ENCODE measurements at regions not wholly inside any gene's neighbourhood (a gene's known extent, or its start where the extent isn't known, plus 50 kb on each side); places are given as distances from the start of the nearest gene placed in this dataset.
"Not testable (repeated sequence)": the region's sequence is repeated elsewhere in the genome, so short reads cannot be mapped to it uniquely, and the experiment has no call there.

DNA sequence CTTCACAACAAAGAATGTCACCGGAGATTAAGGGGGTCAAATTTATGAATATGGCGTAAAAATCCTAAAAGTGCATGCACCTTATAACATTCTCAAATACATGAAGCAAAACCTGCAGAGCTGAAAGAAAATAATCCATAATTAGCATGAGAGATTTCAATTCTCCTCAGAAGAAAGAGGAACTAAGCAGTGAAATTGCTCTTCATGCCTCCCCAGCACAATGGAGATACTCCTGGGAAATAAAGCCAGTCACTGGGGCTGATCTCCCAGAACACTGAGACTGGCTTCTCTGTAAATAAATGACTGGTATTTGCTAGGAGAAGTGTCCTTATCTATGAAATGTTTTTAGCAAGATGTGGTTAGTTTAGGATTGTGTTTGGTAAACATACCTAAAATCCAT lies 68.1 kb downstream of the GOLGA6L6 start:
- H3K36me3 ChIP-seq (ENCODE audit: control insufficient read depth in 5 of 5, insufficient read depth in 5 of 5, low read length in 5 of 5); H3K9ac ChIP-seq (ENCODE audit: low read length in 5 of 5); H3K27me3 ChIP-seq (ENCODE audit: control insufficient read depth in 5 of 5, insufficient read depth in 4 of 5, low read length in 5 of 5); H3K9me3 ChIP-seq (ENCODE audit: control insufficient read depth in 5 of 5, low read length in 5 of 5); H3K27ac ChIP-seq (ENCODE audit: low read depth, low read length); H3K4me3 ChIP-seq (ENCODE audit: low read depth in 1 of 5, low read length in 5 of 5); H3K4me1 ChIP-seq (ENCODE audit: control insufficient read depth in 5 of 5, insufficient read depth in 5 of 5, low read length in 5 of 5): not testable (repeated sequence)

DNA sequence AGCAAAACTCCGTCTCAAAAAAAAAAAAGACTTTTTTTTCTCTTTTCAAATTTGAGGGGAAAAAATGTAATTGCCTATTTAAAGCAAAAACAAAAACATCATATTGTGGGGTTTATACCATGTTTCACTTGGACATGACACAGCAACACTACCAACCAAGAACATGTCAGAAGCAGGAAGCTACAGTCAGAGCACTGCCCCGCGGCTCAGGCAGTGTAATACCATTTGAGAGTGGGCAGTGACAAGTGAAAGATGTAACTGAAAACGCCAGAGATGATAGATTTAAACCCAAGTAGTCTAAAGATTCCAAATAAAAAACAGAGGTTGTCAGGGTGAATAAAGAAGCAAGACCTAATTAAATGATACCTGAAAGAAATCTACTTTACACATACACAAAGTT lies 68.6 kb downstream of the GOLGA6L6 start:
- not testable (repeated sequence) for H3K9me3 ChIP-seq (ENCODE audit: control insufficient read depth in 5 of 5, low read length in 5 of 5); H3K27ac ChIP-seq (ENCODE audit: low read depth, low read length); H3K36me3 ChIP-seq (ENCODE audit: control insufficient read depth in 5 of 5, insufficient read depth in 5 of 5, low read length in 5 of 5); H3K4me3 ChIP-seq (ENCODE audit: low read depth in 1 of 5, low read length in 5 of 5); H3K4me1 ChIP-seq (ENCODE audit: control insufficient read depth in 5 of 5, insufficient read depth in 5 of 5, low read length in 5 of 5); H3K9ac ChIP-seq (ENCODE audit: low read length in 5 of 5); H3K27me3 ChIP-seq (ENCODE audit: control insufficient read depth in 5 of 5, insufficient read depth in 4 of 5, low read length in 5 of 5)

DNA sequence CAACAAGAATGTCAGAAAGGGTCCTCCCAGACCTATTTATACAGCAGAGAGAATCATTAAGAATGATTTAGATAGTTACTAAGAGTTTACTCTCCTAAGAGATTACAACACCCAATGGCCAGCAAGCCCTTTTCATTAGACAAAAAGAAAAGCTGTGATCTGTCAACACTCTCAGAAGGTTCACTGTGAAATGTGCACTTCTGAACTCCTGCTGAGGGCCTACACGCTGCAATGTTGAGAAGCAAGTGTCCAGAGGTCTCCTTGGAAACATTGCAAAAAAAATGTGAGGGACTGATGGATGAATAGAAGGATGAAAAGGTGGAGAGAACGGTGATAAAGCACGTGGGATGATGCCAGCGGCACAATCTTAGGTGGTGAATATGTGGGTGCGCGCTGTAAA lies 70.8 kb downstream of the GOLGA6L6 start:
- H3K4me1 ChIP-seq (ENCODE audit: control insufficient read depth in 5 of 5, insufficient read depth in 5 of 5, low read length in 5 of 5); H3K27ac ChIP-seq (ENCODE audit: low read depth, low read length); H3K9ac ChIP-seq (ENCODE audit: low read length in 5 of 5); H3K27me3 ChIP-seq (ENCODE audit: control insufficient read depth in 5 of 5, insufficient read depth in 4 of 5, low read length in 5 of 5); H3K36me3 ChIP-seq (ENCODE audit: control insufficient read depth in 5 of 5, insufficient read depth in 5 of 5, low read length in 5 of 5); H3K4me3 ChIP-seq (ENCODE audit: low read depth in 1 of 5, low read length in 5 of 5); H3K9me3 ChIP-seq (ENCODE audit: control insufficient read depth in 5 of 5, low read length in 5 of 5): not testable (repeated sequence)

DNA sequence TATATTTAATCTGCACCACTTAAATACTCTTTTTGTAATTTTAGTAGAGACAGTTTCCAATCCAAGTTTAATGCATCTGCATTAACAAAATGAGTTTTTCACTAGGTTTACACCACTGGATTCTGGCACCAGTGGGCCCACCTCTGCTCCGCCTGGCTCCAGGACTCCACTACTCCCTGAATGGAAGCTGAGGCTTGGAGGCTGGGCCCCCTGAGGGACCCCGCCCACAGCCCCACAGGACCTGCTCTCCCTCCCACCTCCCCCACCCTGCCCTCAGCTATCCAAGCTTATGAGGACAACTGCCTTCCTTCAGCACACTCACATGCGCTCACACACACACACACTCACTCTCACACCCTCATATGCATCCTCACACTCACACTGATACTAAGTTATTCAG lies 100.5 kb downstream of the GOLGA6L6 start:
- not testable (repeated sequence) for H3K36me3 ChIP-seq (ENCODE audit: control insufficient read depth in 5 of 5, insufficient read depth in 5 of 5, low read length in 5 of 5); H3K4me1 ChIP-seq (ENCODE audit: control insufficient read depth in 5 of 5, insufficient read depth in 5 of 5, low read length in 5 of 5); H3K27me3 ChIP-seq (ENCODE audit: control insufficient read depth in 5 of 5, insufficient read depth in 4 of 5, low read length in 5 of 5); H3K9me3 ChIP-seq (ENCODE audit: control insufficient read depth in 5 of 5, low read length in 5 of 5); H3K4me3 ChIP-seq (ENCODE audit: low read depth in 1 of 5, low read length in 5 of 5); H3K9ac ChIP-seq (ENCODE audit: low read length in 5 of 5); H3K27ac ChIP-seq (ENCODE audit: low read depth, low read length)

DNA sequence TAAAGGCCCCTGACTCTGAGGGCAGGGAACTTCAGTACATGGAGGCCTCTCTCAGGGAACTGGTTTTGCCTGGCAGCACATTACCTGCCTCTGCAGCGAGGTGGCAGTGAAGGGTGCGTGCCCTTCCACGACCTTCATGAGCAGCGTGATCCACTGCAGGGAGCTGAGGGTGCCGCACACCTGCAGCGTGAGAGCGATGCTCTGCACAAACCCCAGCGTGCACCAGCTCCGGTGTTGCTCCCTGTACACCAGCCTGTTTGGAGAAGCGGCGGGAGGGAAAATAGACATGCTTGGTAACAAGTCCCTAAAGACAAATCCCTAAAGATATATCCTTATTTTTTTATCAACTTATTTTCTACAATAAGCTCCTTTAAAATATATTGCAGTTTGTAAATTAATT lies 101.2 kb downstream of the GOLGA6L6 start:
- not testable (repeated sequence) for H3K4me3 ChIP-seq (ENCODE audit: low read depth in 1 of 5, low read length in 5 of 5); H3K4me1 ChIP-seq (ENCODE audit: control insufficient read depth in 5 of 5, insufficient read depth in 5 of 5, low read length in 5 of 5); H3K27me3 ChIP-seq (ENCODE audit: control insufficient read depth in 5 of 5, insufficient read depth in 4 of 5, low read length in 5 of 5); H3K9ac ChIP-seq (ENCODE audit: low read length in 5 of 5); H3K36me3 ChIP-seq (ENCODE audit: control insufficient read depth in 5 of 5, insufficient read depth in 5 of 5, low read length in 5 of 5); H3K9me3 ChIP-seq (ENCODE audit: control insufficient read depth in 5 of 5, low read length in 5 of 5); H3K27ac ChIP-seq (ENCODE audit: low read depth, low read length)

DNA sequence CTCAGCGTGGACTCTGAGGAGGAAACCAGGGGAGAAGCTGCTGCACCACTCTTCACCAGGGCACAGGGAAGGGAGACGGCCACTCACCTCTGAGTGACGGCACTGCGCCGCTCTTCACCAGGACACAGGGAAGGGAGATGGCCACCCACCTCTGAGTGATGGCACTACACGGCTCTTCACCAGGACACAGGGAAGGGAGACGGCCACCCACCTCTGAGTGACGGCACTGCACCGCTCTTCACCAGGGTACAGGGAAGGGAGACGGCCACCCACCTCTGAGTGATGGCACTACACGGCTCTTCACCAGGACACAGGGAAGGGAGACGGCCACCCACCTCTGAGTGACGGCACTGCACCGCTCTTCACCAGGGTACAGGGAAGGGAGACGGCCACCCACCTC lies 102.5 kb downstream of the GOLGA6L6 start:
- H3K4me1 ChIP-seq (ENCODE audit: control insufficient read depth in 5 of 5, insufficient read depth in 5 of 5, low read length in 5 of 5); H3K27ac ChIP-seq (ENCODE audit: low read depth, low read length): not testable (repeated sequence)

DNA sequence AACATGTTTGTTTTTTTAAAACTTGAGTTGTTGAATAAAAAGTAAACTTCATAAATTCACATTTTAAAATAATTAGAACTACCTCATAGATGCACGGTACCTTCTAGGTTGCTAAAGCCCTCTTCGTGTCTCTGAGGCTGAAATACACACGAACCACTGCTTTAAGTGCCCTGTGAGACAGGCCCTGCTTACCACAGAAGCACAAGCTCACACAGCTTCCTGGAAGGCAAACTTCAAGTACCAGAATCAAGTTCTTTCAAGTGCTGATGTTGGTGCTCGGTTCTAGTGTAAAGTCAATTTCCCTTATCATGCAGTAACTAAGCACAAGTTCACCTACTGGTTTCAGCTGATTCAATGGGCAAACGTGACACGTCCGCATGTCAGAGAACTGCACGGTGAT lies 103.3 kb downstream of the GOLGA6L6 start:
- H3K4me1 ChIP-seq (ENCODE audit: control insufficient read depth in 5 of 5, insufficient read depth in 5 of 5, low read length in 5 of 5); H3K27me3 ChIP-seq (ENCODE audit: control insufficient read depth in 5 of 5, insufficient read depth in 4 of 5, low read length in 5 of 5); H3K36me3 ChIP-seq (ENCODE audit: control insufficient read depth in 5 of 5, insufficient read depth in 5 of 5, low read length in 5 of 5); H3K27ac ChIP-seq (ENCODE audit: low read depth, low read length); H3K9me3 ChIP-seq (ENCODE audit: control insufficient read depth in 5 of 5, low read length in 5 of 5); H3K4me3 ChIP-seq (ENCODE audit: low read depth in 1 of 5, low read length in 5 of 5); H3K9ac ChIP-seq (ENCODE audit: low read length in 5 of 5): not testable (repeated sequence)

More for the DNA sequence above, 102.5 kb downstream of the GOLGA6L6 start:
- H3K27me3 ChIP-seq (ENCODE audit: control insufficient read depth in 5 of 5, insufficient read depth in 4 of 5, low read length in 5 of 5); H3K9ac ChIP-seq (ENCODE audit: low read length in 5 of 5); H3K36me3 ChIP-seq (ENCODE audit: control insufficient read depth in 5 of 5, insufficient read depth in 5 of 5, low read length in 5 of 5); H3K9me3 ChIP-seq (ENCODE audit: control insufficient read depth in 5 of 5, low read length in 5 of 5); H3K4me3 ChIP-seq (ENCODE audit: low read depth in 1 of 5, low read length in 5 of 5): not testable (repeated sequence)

DNA sequence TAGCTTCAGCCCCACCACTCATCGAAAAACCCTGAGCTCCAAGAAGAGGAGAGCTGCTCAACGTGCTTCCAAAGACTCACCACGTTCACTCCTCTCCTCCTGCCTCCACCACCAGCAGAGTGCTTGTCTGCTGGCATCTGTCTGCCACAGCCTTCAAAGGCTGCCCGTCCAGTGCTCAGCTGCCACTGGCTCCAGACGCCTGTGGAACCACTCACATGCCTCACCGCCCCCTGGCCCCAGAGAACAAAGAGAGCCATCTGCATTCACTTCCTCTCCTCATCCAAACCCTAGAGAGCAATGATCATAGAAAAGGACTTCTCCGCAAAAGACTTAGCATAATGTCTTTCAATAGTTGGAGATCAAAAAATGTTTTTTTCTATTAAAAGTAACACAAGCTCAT lies 108.1 kb downstream of the GOLGA6L6 start:
- not testable (repeated sequence) for H3K4me1 ChIP-seq (ENCODE audit: control insufficient read depth in 5 of 5, insufficient read depth in 5 of 5, low read length in 5 of 5); H3K36me3 ChIP-seq (ENCODE audit: control insufficient read depth in 5 of 5, insufficient read depth in 5 of 5, low read length in 5 of 5); H3K27me3 ChIP-seq (ENCODE audit: control insufficient read depth in 5 of 5, insufficient read depth in 4 of 5, low read length in 5 of 5); H3K9me3 ChIP-seq (ENCODE audit: control insufficient read depth in 5 of 5, low read length in 5 of 5); H3K4me3 ChIP-seq (ENCODE audit: low read depth in 1 of 5, low read length in 5 of 5); H3K27ac ChIP-seq (ENCODE audit: low read depth, low read length); H3K9ac ChIP-seq (ENCODE audit: low read length in 5 of 5)

DNA sequence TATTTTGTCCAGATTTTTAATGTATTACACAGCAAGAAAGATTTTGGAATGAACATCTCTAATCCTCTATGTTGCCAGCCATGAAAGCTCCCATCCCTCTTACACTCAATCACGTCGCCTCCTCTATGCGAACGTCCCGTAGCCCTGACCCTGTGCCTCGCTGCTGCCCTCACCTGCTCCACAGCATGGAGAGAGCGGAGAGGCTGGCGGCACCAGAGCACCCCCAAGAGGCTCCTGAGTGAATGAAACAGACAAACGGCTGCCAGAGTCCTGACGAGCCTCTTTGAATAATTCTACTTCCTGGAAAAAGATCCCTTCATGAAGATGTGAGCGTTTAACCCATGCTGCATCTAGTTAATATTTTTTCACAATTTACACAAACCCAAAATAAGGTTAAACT lies 111.1 kb downstream of the GOLGA6L6 start:
- H3K27ac ChIP-seq (ENCODE audit: low read depth, low read length); H3K27me3 ChIP-seq (ENCODE audit: control insufficient read depth in 5 of 5, insufficient read depth in 4 of 5, low read length in 5 of 5); H3K9me3 ChIP-seq (ENCODE audit: control insufficient read depth in 5 of 5, low read length in 5 of 5); H3K36me3 ChIP-seq (ENCODE audit: control insufficient read depth in 5 of 5, insufficient read depth in 5 of 5, low read length in 5 of 5); H3K9ac ChIP-seq (ENCODE audit: low read length in 5 of 5); H3K4me1 ChIP-seq (ENCODE audit: control insufficient read depth in 5 of 5, insufficient read depth in 5 of 5, low read length in 5 of 5); H3K4me3 ChIP-seq (ENCODE audit: low read depth in 1 of 5, low read length in 5 of 5): not testable (repeated sequence)

DNA sequence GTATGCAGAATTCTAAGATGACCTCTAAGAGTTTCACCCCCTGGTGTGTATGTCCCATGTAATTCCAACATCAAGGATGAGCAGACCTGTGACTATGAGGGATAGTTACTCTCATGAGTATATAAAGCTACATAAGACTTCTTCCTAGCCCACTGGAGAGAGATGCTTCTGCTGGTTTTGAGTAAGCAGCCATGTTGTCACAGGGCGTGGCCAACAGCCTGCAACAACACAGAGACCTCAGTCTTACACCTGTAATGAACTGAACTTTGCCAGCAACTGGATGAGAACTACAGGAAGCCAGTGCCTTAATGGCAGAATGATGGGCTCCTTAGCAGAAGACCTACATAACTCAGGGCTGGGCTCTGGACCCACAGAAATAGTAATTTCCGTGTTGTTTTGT lies 120.9 kb downstream of the GOLGA6L6 start:
- not testable (repeated sequence) for H3K4me3 ChIP-seq (ENCODE audit: low read depth in 1 of 5, low read length in 5 of 5); H3K9ac ChIP-seq (ENCODE audit: low read length in 5 of 5); H3K36me3 ChIP-seq (ENCODE audit: control insufficient read depth in 5 of 5, insufficient read depth in 5 of 5, low read length in 5 of 5); H3K4me1 ChIP-seq (ENCODE audit: control insufficient read depth in 5 of 5, insufficient read depth in 5 of 5, low read length in 5 of 5); H3K27ac ChIP-seq (ENCODE audit: low read depth, low read length); H3K9me3 ChIP-seq (ENCODE audit: control insufficient read depth in 5 of 5, low read length in 5 of 5); H3K27me3 ChIP-seq (ENCODE audit: control insufficient read depth in 5 of 5, insufficient read depth in 4 of 5, low read length in 5 of 5)

DNA sequence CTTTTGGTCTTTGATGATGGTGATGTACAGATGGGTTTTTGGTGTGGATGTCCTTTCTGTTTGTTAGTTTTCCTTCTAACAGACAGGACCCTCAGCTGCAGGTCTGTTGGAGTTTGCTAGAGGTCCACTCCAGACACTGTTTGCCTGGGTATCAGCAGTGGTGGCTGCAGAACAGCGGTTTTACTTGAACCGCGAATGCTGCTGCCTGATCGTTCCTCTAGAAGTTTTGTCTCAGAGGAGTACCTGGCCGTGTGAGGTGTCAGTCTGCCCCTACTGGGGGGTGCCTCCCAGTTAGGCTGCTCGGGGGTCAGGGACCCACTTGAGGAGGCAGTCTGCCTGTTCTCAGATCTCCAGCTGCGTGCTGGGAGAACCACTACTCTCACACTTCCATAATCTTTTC lies 125.0 kb downstream of the GOLGA6L6 start:
- H3K4me1 ChIP-seq (ENCODE audit: control insufficient read depth in 5 of 5, insufficient read depth in 5 of 5, low read length in 5 of 5); H3K9me3 ChIP-seq (ENCODE audit: control insufficient read depth in 5 of 5, low read length in 5 of 5); H3K4me3 ChIP-seq (ENCODE audit: low read depth in 1 of 5, low read length in 5 of 5); H3K27me3 ChIP-seq (ENCODE audit: control insufficient read depth in 5 of 5, insufficient read depth in 4 of 5, low read length in 5 of 5); H3K36me3 ChIP-seq (ENCODE audit: control insufficient read depth in 5 of 5, insufficient read depth in 5 of 5, low read length in 5 of 5); H3K27ac ChIP-seq (ENCODE audit: low read depth, low read length); H3K9ac ChIP-seq (ENCODE audit: low read length in 5 of 5): not testable (repeated sequence)
